ENCODE measurements at regions not wholly inside any gene's neighbourhood (a gene's known extent, or its start where the extent isn't known, plus 50 kb on each side); places are given as distances from the start of the nearest gene placed in this dataset.

- Histone ChIP-seq H3K9me3 (ENCODE audit: low read length) (peaks cover 5% of the 10 kb centered on the region), H3K9ac (ENCODE audit: low read length) (peak overlapping the region; percentile 51), H3K36me3 (ENCODE audit: insufficient read depth, low read length) (no peaks in the 10 kb centered on the region), H3K4me2 (ENCODE audit: low read length) (peak overlapping the region; percentile 75), H3K9me2 (ENCODE audit: insufficient read depth, low read length) (no peaks in the 10 kb centered on the region), H3K4me3 (ENCODE audit: low read length) (peak overlapping the region; percentile 57), H3K27me3 (ENCODE audit: insufficient read depth, low read depth, low read length) (no peaks in the 10 kb centered on the region), H3K79me2 (replicated peaks; ENCODE audit: insufficient read depth, low read length) (no peaks in the 10 kb centered on the region), H3F3A (ENCODE audit: insufficient read depth, low read length, poor library complexity, severe bottlenecking) (no peaks in the 10 kb centered on the region), H4K20me1 (ENCODE audit: insufficient read depth) (no peaks in the 10 kb centered on the region), H2AFZ (ENCODE audit: low read depth, low read length) (peak overlapping the region; percentile 49), H3K27ac (ENCODE audit: low read length) (peak overlapping the region; percentile 76)
- TF ChIP-seq REST (IDR thresholded peaks at IDR 0.05; ENCODE audit: borderline replicate concordance) = peak; percentile 6
- no peak for TF ChIP-seq MXI1 (conservative IDR thresholded peaks at IDR 0.05; ENCODE audit: poor library complexity, severe bottlenecking)
- TF ChIP-seq EZH2 (IDR thresholded peaks at IDR 0.05; ENCODE audit: borderline replicate concordance, insufficient read depth, low read length, poor library complexity, severe bottlenecking) = no peak
- peak; percentile 50 for TF ChIP-seq POLR2AphosphoS5 (IDR thresholded peaks at IDR 0.05)
- peak; percentile 53 for TF ChIP-seq EP300 (conservative IDR thresholded peaks at IDR 0.05; ENCODE audit: poor library complexity, severe bottlenecking)
- TF ChIP-seq CTCF (IDR thresholded peaks at IDR 0.05; ENCODE audit: poor library complexity, severe bottlenecking) = peak; percentile 84
- TF ChIP-seq SMC3 (conservative IDR thresholded peaks at IDR 0.05; ENCODE audit: poor library complexity) = peak; percentile 74
- TF ChIP-seq RAD21 (conservative IDR thresholded peaks at IDR 0.05) = peak; percentile 81
- no peak for TF ChIP-seq TAF1 (IDR thresholded peaks at IDR 0.05; ENCODE audit: low read depth)
Observed at GRCh38 chr6:18990059-18990978, 603.2 kb downstream of the RNF144B start.

- no peak overlapping the region for H2AFZ ChIP-seq (ENCODE audit: low read depth, low read length)
Observed at GRCh38 chr6:18997375-18997826, 610.3 kb downstream of the RNF144B start.

More at GRCh38 chr6:18997375-18997826, 610.3 kb downstream of the RNF144B start:
- Histone ChIP-seq H3K79me2 (replicated peaks; ENCODE audit: insufficient read depth, low read length) (no peaks in the 10 kb centered on the region), H3K9me2 (ENCODE audit: insufficient read depth, low read length) (no peaks in the 10 kb centered on the region), H3K9me3 (ENCODE audit: low read length) (peaks cover 5% of the 10 kb centered on the region), H3K36me3 (ENCODE audit: insufficient read depth, low read length) (no peaks in the 10 kb centered on the region), H3K27ac (ENCODE audit: low read length) (no peak overlapping the region), H3K9ac (ENCODE audit: low read length) (no peak overlapping the region), H3F3A (ENCODE audit: insufficient read depth, low read length, poor library complexity, severe bottlenecking) (no peaks in the 10 kb centered on the region), H3K4me2 (ENCODE audit: low read length) (no peak overlapping the region), H4K20me1 (ENCODE audit: insufficient read depth) (no peaks in the 10 kb centered on the region), H3K27me3 (ENCODE audit: insufficient read depth, low read depth, low read length) (no peaks in the 10 kb centered on the region), H3K4me3 (ENCODE audit: low read length) (no peak overlapping the region)
- TF ChIP-seq REST (IDR thresholded peaks at IDR 0.05; ENCODE audit: borderline replicate concordance) (no peak), POLR2AphosphoS5 (IDR thresholded peaks at IDR 0.05) (no peak), MXI1 (conservative IDR thresholded peaks at IDR 0.05; ENCODE audit: poor library complexity, severe bottlenecking) (no peak), TAF1 (IDR thresholded peaks at IDR 0.05; ENCODE audit: low read depth) (no peak), EP300 (conservative IDR thresholded peaks at IDR 0.05; ENCODE audit: poor library complexity, severe bottlenecking) (no peak), RAD21 (conservative IDR thresholded peaks at IDR 0.05) (peak; percentile 51), CTCF (IDR thresholded peaks at IDR 0.05; ENCODE audit: poor library complexity, severe bottlenecking) (peak; percentile 40), SMC3 (conservative IDR thresholded peaks at IDR 0.05; ENCODE audit: poor library complexity) (peak; percentile 44), EZH2 (IDR thresholded peaks at IDR 0.05; ENCODE audit: borderline replicate concordance, insufficient read depth, low read length, poor library complexity, severe bottlenecking) (no peak)
